HG02870 (cell line): ENCODE measurements at regions not wholly inside any gene's neighbourhood (a gene's known extent, or its start where the extent isn't known, plus 50 kb on each side); places are given as distances from the start of the nearest gene placed in this dataset.
"Not testable (repeated sequence)": the region's sequence is repeated elsewhere in the genome, so short reads cannot be mapped to it uniquely, and the experiment has no call there.

Experiments used
- ATAC-seq: cut with Tn5 transposase; IDR thresholded peaks from one replicate; pipeline ENCODE4 v1.9.1; 2021; ENCODE audit warnings: mild to moderate bottlenecking, moderate library complexity; ENCODE audit not compliant: unreplicated experiment

DNA sequence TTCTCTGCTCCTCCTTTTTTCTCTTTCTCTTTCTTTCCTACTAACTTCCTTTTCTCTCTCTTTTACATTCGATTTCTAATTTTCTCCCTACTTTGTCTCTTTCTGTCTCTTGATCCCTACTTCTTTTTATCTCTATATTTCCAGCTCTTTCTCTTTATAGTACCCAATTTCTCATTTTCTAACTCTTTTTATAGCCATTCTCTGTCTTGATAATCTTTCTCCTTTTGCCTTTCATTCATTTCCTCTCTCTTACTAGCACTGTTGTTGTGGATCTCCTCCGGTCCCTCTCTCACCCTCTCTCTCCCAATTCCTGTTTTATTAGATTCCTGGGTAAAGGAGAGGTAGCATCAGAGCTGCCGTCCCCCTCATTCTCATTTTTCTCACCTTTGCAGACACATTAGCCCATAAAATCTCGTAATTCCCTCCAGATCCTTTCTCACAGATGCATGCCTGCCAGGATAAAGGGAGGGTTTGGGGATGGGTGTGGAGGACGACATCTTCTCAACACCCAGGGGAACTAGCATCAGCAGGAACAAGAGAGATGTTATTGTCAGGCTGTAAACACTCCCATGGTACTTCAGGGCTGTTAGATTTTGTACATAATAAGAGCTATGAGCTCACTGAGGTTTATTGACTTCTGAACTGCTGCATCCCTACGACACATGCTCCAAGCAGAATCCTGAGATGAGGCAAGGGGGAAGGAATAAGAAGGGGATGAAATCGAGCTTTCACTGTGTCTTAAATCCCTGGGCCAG is 159.0 kb upstream of the GALNT2 start:
- ATAC-seq: no peak

DNA sequence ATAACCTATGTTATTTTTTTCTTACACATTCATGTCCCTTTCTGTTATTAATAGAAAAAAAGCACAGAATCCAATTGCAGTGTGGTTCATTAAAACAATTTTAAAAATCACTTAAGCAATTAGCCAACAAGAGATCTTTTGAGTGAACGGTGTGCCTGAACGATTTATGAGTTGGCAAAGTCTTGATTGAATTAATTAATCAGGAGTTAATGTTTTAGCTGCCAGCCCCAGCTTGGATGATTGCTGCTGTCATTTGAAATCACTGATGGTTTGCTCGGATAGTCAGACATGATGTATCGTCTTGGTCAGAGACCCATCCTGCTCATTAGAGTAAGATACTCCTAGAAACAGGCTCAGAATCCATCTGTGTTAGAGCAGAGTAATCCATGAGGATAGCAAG is 158.3 kb upstream of the GALNT2 start:
- no peak for ATAC-seq

- ATAC-seq: no peak
Measured at GRCh38 chr1:229913489-229913888, 153.5 kb upstream of the GALNT2 start.

DNA sequence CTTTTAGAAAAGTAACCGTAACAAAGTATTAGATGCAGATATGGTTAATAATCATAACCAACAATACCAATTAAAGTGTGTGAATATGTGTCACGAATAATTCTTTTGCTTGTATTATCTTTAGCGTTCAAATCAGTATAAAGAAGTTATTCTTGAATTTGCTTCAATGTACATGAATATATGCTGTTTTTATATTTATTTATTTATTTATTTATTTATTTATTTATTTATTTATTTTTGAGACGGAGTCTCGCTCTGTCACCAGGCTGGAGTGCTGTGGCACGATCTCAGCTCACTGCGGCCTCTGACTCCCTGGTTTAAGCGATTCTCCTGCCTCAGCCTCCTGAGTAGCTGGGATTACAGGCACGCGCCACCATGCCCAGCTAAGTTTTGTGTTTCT is 147.6 kb upstream of the GALNT2 start:
- not testable (repeated sequence) for ATAC-seq

- ATAC-seq: no peak
Measured at GRCh38 chr1:229920683-229921082, 146.4 kb upstream of the GALNT2 start.

DNA sequence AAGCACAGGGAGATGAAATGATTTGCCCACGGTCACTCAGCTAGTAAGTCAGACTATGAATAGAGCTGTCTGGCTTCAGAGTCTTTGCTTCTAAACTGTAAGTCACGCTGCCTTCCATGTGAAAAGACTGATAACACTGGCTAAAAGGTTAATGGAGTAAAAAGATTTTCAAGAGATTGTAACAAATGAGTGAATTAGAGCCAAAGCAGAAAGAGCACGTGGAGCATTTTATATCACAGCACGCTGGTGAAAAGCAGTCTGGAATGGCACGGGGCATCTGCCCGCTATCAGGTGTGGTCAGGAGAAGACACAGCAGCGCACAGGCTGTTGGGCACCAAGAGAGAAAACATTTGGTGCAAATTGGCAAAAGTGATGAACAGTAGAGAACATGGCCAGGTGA is 144.8 kb upstream of the GALNT2 start:
- no peak for ATAC-seq

DNA sequence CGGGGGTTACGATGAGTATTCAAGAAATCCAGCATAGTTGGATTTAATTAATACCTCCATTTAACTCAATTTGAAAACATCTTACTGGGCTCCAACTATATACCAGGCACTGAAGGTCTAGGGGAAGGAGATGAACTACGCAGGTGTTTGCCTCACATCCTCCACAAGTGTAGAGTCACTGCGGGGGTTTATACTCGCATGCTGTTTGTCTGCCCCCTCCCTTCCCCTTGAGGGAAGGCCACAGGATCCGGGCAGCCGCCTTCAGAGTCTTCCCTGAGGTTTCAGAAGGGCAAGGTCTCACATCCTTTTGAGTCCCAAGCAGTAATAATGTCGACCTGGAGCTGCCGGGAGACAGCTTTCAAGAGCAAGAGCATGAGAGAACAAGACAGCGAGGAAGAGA is 142.4 kb upstream of the GALNT2 start:
- no peak for ATAC-seq

DNA sequence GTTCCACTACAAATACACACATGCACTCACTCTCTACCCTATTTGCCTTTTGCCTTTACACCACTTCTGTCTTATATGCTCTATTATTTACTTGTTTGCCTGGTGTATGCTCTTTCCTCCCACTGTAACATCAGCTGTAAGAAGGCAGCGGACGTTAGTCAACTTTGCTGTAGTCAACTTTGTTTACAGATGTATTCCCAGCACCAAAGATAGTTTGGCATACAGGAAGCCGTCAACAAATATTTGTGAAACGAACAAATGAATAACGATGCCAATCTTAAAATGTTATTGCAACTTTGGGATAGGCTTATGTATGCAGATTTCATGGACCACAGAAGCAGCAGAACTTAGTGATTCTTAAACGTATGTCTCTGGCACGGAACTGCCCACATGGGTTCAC is 138.3 kb upstream of the GALNT2 start:
- no peak for ATAC-seq

DNA sequence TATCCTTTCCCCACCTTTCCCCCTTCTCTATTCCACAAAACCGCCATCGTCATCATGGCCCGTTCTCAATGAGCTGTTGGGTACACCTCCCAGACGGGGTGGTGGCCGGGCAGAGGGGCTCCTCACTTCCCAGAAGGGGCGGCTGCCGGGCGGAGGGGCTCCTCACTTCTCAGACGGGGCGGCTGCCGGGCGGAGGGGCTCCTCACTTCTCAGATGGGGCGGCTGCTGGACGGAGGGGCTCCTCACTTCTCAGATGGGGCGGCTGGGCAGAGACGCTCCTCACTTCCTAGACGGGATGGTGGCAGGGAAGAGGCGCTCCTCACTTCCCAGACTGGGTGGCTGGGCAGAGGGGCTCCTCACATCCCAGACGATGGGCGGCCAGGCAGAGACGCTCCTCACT is 135.3 kb upstream of the GALNT2 start:
- ATAC-seq: not testable (repeated sequence)

- not testable (repeated sequence) for ATAC-seq
Measured at GRCh38 chr1:229935157-229935556, 131.9 kb upstream of the GALNT2 start.

DNA sequence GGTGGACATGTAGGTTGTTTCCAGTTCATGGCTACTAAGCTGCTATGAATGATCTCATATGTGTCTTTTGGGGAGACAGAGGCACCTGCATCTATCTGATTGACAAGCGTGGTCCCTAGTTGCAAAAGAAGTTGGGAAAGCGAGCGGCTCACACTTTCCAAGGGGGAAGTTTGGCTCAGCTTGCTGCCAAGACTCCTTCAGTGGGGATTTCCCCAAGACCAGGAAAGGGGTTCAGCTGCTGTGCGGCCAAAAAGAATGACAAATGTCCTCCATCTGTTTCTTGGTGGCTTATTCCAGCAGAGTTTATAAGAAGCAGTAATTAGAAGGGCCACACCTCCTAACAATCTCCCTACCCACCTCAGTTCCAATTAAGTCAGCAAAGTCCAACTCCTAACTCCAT is 128.5 kb upstream of the GALNT2 start:
- ATAC-seq: no peak

GRCh38 chr1:229940684-229941083 is 126.4 kb upstream of the GALNT2 start:
- no peak for ATAC-seq

- ATAC-seq: no peak
Measured at GRCh38 chr1:229941160-229941559, 125.9 kb upstream of the GALNT2 start.

DNA sequence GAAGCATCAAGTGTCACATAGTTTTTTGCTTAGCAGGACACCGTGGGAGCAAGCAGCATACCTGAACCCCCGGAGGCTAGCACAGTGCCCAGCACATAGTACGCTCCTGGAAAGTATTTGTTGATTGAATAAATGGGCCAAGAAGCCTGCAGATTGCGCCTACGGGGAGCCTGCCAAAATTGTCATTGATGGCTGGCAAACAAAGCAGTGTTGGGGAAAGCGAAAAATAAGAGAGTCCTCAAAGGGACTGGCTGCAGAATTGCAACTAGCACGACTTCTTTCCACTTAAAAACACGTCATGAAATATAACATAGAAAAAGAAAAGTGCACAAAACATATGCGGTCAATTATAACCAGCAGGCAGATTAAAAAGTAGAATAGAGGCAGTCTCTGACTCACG is 125.2 kb upstream of the GALNT2 start:
- no peak for ATAC-seq

GRCh38 chr1:229942501-229942900 is 124.5 kb upstream of the GALNT2 start:
- ATAC-seq: no peak

GRCh38 chr1:229943148-229943714 is 123.8 kb upstream of the GALNT2 start:
- ATAC-seq: no peak

GRCh38 chr1:229943988-229944743 is 122.9 kb upstream of the GALNT2 start:
- ATAC-seq: no peak

DNA sequence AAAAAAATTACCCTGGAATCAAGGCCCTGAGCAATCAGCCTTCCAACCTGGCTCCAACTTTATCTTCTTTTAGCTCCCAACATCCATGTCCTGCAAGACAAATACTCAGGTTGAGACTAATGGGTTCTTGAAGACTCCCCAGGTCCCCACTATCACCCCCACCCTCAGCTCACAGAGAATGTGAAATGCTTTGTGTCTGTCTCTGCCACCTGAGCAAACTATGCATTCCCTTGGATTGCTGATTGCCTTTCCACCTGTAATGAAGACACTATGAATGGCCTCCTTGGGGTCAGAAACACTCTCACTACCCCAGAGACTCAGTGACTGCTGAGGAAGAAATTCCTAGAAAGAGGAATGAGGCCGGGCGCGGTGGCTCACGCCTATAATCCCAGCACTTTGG is 121.2 kb upstream of the GALNT2 start:
- ATAC-seq: no peak

DNA sequence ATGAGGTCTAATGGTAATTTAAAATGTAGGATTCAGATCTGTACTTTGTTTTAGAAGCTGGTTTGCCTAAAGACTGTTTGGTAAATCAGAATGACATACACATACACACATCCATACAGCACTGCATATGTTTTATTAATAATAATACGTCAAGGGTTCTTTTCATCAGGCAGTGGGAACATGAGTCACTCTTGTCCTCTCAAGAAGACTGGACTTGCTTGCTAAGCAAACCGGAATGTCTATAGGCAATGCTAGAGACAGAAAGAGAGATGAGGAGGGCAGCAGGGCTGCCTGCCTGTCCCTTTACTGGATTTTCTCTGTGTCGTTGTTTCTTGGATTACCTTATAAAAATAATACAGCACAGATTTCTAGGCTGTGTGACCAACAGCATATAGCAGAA is 119.1 kb upstream of the GALNT2 start:
- ATAC-seq: no peak

GRCh38 chr1:229948438-229948837 is 118.6 kb upstream of the GALNT2 start:
- no peak for ATAC-seq

DNA sequence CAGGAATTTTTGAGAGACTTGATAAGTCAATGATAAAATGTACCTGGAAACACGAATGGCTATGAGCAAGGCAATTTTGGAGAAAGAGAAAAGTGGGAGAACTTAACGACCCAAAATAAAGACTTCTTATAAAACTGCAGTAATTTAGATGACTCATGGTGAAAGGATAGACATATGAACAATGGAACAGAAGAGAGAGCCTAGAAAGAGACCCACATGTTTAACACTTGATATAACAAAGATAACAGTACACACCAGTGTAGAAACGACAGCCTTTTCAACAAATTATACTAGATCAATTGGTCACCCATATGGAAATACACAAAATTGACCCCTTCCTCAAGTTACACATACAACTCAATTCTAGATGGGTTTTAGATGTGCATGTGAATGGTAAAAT is 117.5 kb upstream of the GALNT2 start:
- ATAC-seq: no peak

- ATAC-seq: no peak
Measured at GRCh38 chr1:229950020-229950419, 117.0 kb upstream of the GALNT2 start.
